ENCODE measurements at regions not wholly inside any gene's neighbourhood (a gene's known extent, or its start where the extent isn't known, plus 50 kb on each side); places are given as distances from the start of the nearest gene placed in this dataset.

DNA sequence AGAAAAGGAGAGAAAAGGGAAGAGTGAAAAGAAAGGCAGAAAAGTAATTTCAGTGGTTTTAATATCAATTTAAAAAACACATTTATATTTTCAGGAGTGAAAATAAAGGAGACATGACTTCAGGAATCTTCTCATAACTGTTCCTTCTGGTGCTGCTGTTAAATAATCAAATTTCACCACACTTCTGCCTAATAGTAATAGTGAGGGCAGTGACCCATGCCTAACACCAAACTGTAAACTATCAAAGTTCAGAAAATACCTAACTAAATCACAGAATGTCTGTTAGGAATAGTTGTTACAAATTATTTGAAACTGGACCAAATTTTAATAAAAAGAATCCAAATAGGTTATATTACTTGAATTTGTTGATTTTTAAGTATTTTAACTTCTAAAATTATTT is 169.4 kb downstream of the RPL10L start:
- Mint-ChIP-seq H3K27ac (no peak overlapping the region), H3K4me1 (no peaks in the 10 kb centered on the region), H3K27me3 (no peaks in the 10 kb centered on the region), H3K4me3 (no peak overlapping the region), H3K36me3 (ENCODE audit: low read depth) (no peaks in the 10 kb centered on the region), H3K9me3 (peaks cover 4% of the 10 kb centered on the region)
- no peak for ATAC-seq (ENCODE audit: low read depth)
- CTCF ChIA-PET = no interaction called here
- POLR2A ChIA-PET = no interaction called here
- intact Hi-C loops (cut with micrococcal nuclease) = no loop called here
- TF ChIP-seq, protein P1, sequence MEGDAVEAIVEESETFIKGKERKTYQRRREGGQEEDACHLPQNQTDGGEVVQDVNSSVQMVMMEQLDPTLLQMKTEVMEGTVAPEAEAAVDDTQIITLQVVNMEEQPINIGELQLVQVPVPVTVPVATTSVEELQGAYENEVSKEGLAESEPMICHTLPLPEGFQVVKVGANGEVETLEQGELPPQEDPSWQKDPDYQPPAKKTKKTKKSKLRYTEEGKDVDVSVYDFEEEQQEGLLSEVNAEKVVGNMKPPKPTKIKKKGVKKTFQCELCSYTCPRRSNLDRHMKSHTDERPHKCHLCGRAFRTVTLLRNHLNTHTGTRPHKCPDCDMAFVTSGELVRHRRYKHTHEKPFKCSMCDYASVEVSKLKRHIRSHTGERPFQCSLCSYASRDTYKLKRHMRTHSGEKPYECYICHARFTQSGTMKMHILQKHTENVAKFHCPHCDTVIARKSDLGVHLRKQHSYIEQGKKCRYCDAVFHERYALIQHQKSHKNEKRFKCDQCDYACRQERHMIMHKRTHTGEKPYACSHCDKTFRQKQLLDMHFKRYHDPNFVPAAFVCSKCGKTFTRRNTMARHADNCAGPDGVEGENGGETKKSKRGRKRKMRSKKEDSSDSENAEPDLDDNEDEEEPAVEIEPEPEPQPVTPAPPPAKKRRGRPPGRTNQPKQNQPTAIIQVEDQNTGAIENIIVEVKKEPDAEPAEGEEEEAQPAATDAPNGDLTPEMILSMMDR (IDR thresholded peaks at IDR 0.05) = no peak
- DNase-seq = no peak

DNA sequence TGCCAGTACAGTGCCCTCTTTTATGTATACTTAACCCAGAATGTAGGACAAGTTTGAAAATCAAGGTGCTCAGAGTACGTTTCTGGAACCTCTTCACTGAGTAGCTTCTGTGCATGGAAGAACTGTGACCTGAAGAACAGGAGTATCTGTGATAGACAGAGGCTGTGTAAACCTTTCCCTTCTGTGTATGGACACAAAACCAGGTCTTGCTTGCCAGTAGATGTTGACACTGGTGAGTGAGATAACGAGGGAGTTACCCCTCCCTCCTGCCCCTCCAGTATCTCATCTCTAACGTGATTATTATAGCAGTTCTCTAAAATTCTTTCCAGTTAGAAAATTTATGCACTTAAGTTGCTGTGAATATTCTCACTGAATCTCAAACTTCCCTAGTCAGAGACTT is 170.8 kb downstream of the RPL10L start:
- DNase-seq (no peak), ATAC-seq (ENCODE audit: low read depth) (no peak)
- TF ChIP-seq, protein P1 (IDR thresholded peaks at IDR 0.05) = no peak
- Mint-ChIP-seq H3K4me1 (no peaks in the 10 kb centered on the region), H3K27ac (no peak overlapping the region), H3K9me3 (peaks cover 4% of the 10 kb centered on the region), H3K36me3 (ENCODE audit: low read depth) (no peaks in the 10 kb centered on the region), H3K4me3 (no peak overlapping the region), H3K27me3 (no peaks in the 10 kb centered on the region)
- ChIA-PET CTCF (no interaction called here), POLR2A (no interaction called here)
- intact Hi-C loops (cut with micrococcal nuclease) = no loop called here

DNA sequence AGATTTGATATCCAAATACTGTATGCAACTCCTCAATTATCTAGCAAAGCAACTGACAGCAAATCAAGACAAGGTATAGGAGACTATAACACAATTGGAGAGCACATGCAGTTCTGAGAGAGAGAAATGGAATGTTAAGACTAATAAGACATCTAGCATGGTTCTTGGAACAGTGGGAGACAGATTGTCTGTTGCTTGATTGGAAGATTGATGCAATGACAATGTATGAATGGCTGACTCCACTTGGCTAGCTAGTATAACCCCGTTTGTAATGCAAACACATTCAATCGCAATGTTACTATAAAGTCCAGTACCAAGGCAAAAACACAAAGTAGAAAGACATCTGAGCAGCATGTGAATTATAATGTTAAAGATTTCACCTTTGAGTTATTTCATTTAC is 179.3 kb downstream of the RPL10L start:
- Mint-ChIP-seq H3K4me1 (no peaks in the 10 kb centered on the region), H3K36me3 (ENCODE audit: low read depth) (no peaks in the 10 kb centered on the region), H3K9me3 (no peaks in the 10 kb centered on the region), H3K27me3 (no peaks in the 10 kb centered on the region), H3K4me3 (no peak overlapping the region), H3K27ac (no peak overlapping the region)
- CTCF ChIA-PET = no interaction called here
- DNase-seq (no peak), ATAC-seq (ENCODE audit: low read depth) (no peak)
- intact Hi-C loops (cut with micrococcal nuclease) = no loop called here
- POLR2A ChIA-PET = no interaction called here
- TF ChIP-seq, protein P1 (IDR thresholded peaks at IDR 0.05) = no peak

DNA sequence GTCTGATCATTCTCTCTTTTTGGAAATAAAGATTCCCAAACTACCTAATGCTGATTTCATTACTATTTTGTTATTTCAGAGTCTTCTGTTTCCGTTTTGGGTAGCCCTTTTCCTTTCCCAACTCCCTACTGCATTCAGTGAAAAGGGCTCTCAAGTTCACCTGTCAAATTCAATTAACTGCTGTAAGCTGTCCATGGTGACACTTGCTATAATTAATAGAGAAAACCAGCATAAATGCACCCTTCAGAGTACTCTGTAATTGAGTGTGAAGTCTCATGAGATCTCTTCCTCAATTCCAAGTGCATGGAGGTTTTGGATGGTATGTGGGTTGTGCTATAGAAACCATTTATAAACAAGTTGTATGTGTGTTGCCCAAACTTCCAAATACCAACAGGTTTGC is 187.2 kb downstream of the RPL10L start:
- POLR2A ChIA-PET = no interaction called here
- no peak for DNase-seq
- Mint-ChIP-seq H3K27me3 (no peaks in the 10 kb centered on the region), H3K9me3 (peaks cover 12% of the 10 kb centered on the region), H3K4me3 (no peak overlapping the region), H3K36me3 (ENCODE audit: low read depth) (no peaks in the 10 kb centered on the region), H3K27ac (no peak overlapping the region), H3K4me1 (no peaks in the 10 kb centered on the region)
- ATAC-seq (ENCODE audit: low read depth) = no peak
- CTCF ChIA-PET = no interaction called here
- TF ChIP-seq, protein P1 (IDR thresholded peaks at IDR 0.05) = no peak
- intact Hi-C loops (cut with micrococcal nuclease) = no loop called here

DNA sequence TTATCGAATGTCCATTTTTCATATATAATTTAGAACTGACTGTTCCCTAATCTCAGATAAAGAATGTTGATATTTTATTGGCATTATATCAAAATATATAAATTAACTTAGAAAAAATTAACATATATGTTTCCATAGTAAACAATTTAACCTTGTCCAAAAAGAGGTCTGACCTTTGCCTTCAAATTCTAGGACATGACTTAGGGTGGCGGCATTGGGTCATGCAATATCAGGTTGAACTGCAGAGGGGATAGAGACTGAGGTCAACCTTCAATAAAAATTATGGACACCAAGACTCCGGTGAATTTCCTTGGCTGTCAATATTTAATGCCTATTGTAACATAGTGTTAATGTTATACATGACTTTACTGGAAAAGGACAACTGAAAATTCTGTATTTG is 199.8 kb downstream of the RPL10L start:
- TF ChIP-seq, protein P1 (IDR thresholded peaks at IDR 0.05) = no peak
- no peaks in the 10 kb centered on the region for H3K4me1 Mint-ChIP-seq

More for the DNA sequence above, 199.8 kb downstream of the RPL10L start:
- POLR2A ChIA-PET = no interaction called here
- CTCF ChIA-PET = interaction anchor here (0.6 kb wide), 1 partner anchor 1649 kb away, joined by 4 read pairs; no protein-coding TSS in a partner anchor
- H3K27ac Mint-ChIP-seq = no peak overlapping the region
- H3K9me3 Mint-ChIP-seq = no peaks in the 10 kb centered on the region
- no peak for ATAC-seq (ENCODE audit: low read depth)
- no peak for DNase-seq
- no peak overlapping the region for H3K4me3 Mint-ChIP-seq
- no peaks in the 10 kb centered on the region for H3K27me3 Mint-ChIP-seq
- intact Hi-C loops (cut with micrococcal nuclease) = no loop called here
- no peaks in the 10 kb centered on the region for H3K36me3 Mint-ChIP-seq (ENCODE audit: low read depth)
